Activated CD4-positive, alpha-beta T cell treated with anti-CD3 and anti-CD28 coated beads, Interleukin-2, amount 10 ng/mL, durations not matched to agents 7 days and 5 days (primary cell): ENCODE measurements at regions not wholly inside any gene's neighbourhood (a gene's known extent, or its start where the extent isn't known, plus 50 kb on each side); places are given as distances from the start of the nearest gene placed in this dataset.

Experiments
- CTCF ChIA-PET: fragments of 350-600 bp; sonication (Branson Sonifier 250); formaldehyde crosslinking; loops from one replicate; lab custom pipeline; 2021; ENCODE audit warnings: antibody characterized with exemption; lab: Charles Lee
- POLR2A ChIA-PET: fragments of 350-600 bp; sonication (Branson Sonifier 250); formaldehyde crosslinking; loops from one replicate; lab custom pipeline; 2021; ENCODE audit warnings: antibody characterized with exemption; lab: Charles Lee
- DNase-seq: peaks from one replicate; pipeline ENCODE4 v3.0.0-alpha.2; 2020
- H3K27ac Mint-ChIP-seq: one replicate; pipeline ENCODE4 v1.8.0; 2021; ENCODE audit warnings: mild to moderate bottlenecking, moderate library complexity, mixed read lengths
- H3K27me3 Mint-ChIP-seq: one replicate; pipeline ENCODE4 v1.8.0; 2021; ENCODE audit warnings: mixed read lengths
- H3K36me3 Mint-ChIP-seq: one replicate; pipeline ENCODE4 v1.8.0; 2021; ENCODE audit warnings: low read depth, mixed read lengths
- H3K4me1 Mint-ChIP-seq: one replicate; pipeline ENCODE4 v1.8.0; 2021; ENCODE audit warnings: mixed read lengths
- H3K4me3 Mint-ChIP-seq: one replicate; pipeline ENCODE4 v1.8.0; 2021; ENCODE audit warnings: mild to moderate bottlenecking, moderate library complexity, mixed read lengths
- H3K9me3 Mint-ChIP-seq: one replicate; pipeline ENCODE4 v1.8.0; 2021; ENCODE audit warnings: mixed read lengths

DNA sequence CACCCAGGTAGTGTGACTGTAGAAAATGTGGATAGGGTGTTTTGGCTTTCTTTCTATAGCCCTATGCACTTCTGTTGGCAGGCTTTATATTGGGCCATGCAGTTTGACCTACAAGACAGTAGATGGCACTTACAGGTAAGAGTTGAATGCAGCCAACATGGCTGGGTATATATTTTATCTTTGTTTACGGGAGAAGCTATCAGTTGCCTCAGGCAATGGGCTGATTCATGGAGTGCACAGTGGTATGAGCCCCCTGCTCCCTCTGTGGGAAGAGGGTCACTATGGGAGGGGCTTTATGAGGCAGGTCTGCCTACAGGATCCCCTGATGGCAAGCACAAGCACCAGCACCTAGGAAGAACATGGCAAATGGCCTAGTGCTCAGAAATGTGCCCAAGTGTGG is 301.2 kb upstream of the CDIN1 start:
- Mint-ChIP-seq H3K27ac (no peak overlapping the region), H3K9me3 (peaks cover 5% of the 10 kb centered on the region), H3K27me3 (no peaks in the 10 kb centered on the region), H3K4me3 (no peak overlapping the region), H3K36me3 (no peaks in the 10 kb centered on the region), H3K4me1 (no peaks in the 10 kb centered on the region)
- CTCF ChIA-PET, result no interaction called here
- DNase-seq, result no peak
- POLR2A ChIA-PET, result no interaction called here

DNA sequence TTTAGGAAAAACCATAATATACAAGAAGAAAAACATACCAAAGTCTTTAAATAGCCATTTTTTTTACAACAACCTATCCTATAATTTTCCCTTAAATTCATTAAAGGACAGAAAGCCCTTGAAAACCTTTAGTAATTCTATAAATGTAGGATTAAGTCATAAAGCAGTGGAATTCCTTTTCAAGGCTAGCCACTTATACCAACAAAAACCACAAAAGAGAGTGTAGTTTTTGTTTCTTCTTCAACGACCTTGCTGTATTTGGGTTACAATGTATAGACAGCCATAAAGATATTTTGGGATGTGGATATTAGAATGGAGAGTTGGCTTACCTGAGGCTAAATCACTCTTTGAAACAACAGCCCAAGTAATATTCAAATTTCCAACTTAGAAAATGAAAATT is 296.6 kb upstream of the CDIN1 start:
- ChIA-PET POLR2A (no interaction called here), CTCF (no interaction called here)
- H3K4me1 Mint-ChIP-seq, result no peaks in the 10 kb centered on the region
- no peak overlapping the region for H3K27ac Mint-ChIP-seq
- no peak for DNase-seq
- no peaks in the 10 kb centered on the region for H3K27me3 Mint-ChIP-seq
- no peaks in the 10 kb centered on the region for H3K36me3 Mint-ChIP-seq
- peaks cover 5% of the 10 kb centered on the region for H3K9me3 Mint-ChIP-seq
- H3K4me3 Mint-ChIP-seq, result no peak overlapping the region

DNA sequence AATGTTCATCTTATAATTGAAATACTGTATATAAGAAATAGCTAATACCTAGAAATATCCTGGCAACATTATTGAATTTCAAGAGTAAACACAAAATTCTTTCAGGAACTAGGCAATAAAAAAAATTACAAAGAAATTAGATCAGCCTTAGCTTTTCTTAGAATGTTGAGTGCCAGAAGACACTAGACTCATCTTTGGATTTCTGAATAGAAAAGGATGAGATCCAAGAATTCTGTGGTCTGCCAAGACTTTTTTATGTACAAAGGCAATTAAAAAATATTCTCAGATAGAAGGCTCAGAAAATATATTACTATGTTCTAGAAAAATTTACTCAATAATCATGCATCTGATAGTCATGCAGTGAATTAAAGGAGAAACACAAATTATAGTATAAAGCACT is 294.5 kb upstream of the CDIN1 start:
- Mint-ChIP-seq H3K27ac (no peak overlapping the region), H3K36me3 (no peaks in the 10 kb centered on the region), H3K4me1 (no peaks in the 10 kb centered on the region), H3K4me3 (no peak overlapping the region), H3K27me3 (no peaks in the 10 kb centered on the region), H3K9me3 (no peaks in the 10 kb centered on the region)
- no peak for DNase-seq
- CTCF ChIA-PET, result no interaction called here
- POLR2A ChIA-PET, result no interaction called here

DNA sequence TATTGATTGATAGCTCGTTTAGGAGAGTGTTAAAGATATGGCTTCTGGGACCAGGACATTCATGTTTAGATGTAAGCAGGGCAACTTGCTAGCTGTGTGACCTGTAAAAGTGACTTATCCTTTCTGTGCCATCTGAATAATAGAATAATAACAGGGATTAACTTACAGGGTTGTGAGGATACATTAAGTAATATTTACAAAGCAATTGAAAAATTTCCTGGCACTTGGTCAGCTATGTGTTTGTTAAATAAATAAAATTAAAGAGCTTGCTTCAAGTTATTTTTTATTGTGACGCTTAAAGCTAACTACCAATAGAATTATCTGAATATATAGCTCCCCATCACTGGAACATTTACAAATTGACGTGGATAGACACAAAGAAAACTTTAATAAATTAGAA is 287.9 kb upstream of the CDIN1 start:
- ChIA-PET POLR2A (no interaction called here), CTCF (no interaction called here)
- no peaks in the 10 kb centered on the region for H3K9me3 Mint-ChIP-seq
- no peak overlapping the region for H3K4me3 Mint-ChIP-seq
- no peak overlapping the region for H3K27ac Mint-ChIP-seq
- DNase-seq, result no peak
- H3K36me3 Mint-ChIP-seq, result no peaks in the 10 kb centered on the region
- no peaks in the 10 kb centered on the region for H3K27me3 Mint-ChIP-seq
- H3K4me1 Mint-ChIP-seq, result no peaks in the 10 kb centered on the region

DNA sequence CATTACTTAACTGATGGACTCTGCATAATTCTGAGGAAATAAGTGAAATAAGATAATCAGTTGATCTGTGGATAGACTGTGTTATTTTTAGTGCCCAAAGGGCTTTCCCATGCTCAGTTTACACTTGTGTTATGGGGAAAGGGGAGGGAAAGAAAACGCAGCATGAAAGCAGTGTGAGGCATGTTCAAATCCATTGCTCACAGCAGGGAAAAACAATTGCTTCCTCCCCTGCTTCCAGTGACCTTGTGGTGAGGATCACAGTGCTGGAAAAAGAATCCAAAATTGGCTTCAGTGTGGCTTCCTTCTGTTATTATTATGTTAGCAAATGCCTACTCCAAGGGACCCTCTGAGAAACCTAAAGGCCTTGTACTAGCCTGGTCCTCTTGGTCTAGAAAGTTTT is 285.1 kb upstream of the CDIN1 start:
- H3K36me3 Mint-ChIP-seq, result no peaks in the 10 kb centered on the region
- ChIA-PET POLR2A (no interaction called here), CTCF (no interaction called here)
- H3K9me3 Mint-ChIP-seq, result no peaks in the 10 kb centered on the region
- no peak overlapping the region for H3K27ac Mint-ChIP-seq
- no peak overlapping the region for H3K4me3 Mint-ChIP-seq
- no peaks in the 10 kb centered on the region for H3K27me3 Mint-ChIP-seq
- no peaks in the 10 kb centered on the region for H3K4me1 Mint-ChIP-seq
- DNase-seq, result no peak

DNA sequence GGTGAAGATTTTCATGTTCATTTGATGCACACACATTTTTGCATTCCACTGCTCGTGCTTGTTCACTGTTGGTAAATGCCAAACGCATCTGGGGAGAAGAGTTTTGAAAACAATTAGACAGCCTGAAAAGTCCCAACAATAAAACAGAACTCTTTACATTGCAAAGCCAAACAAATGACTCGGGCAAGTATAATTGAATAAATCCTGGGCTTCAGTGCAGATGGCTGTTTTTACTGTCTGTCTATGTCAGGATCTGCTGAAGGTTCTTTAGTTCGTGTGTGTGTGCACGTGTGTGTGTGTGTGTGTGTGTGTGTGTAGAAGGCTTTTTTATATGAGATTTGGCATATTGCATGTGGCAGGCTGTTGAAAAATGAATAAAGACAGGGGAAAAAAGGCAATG is 277.5 kb upstream of the CDIN1 start:
- CTCF ChIA-PET, result no interaction called here
- Mint-ChIP-seq H3K27me3 (no peaks in the 10 kb centered on the region), H3K9me3 (no peaks in the 10 kb centered on the region), H3K4me1 (no peaks in the 10 kb centered on the region), H3K4me3 (no peak overlapping the region), H3K27ac (no peak overlapping the region), H3K36me3 (no peaks in the 10 kb centered on the region)
- POLR2A ChIA-PET, result no interaction called here
- no peak for DNase-seq

DNA sequence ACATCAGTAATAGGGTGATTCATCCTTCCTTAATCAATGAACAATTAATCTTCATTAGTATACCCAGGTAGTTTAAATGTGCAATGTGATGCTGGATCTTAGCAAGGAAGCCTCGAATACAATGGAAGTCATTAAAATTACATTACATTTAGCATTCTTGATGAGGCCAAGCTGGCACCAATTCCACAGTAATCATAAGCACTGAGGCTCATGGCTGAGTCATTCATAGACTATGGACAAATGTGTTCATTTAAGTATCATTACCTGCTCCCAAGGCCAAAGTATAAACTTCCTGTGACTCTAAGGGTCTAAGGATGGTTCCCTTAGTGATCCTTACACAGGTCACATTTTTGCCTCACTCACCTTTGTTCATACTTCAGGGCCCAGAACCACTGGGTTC is 266.4 kb upstream of the CDIN1 start:
- CTCF ChIA-PET, result interaction anchor here (0.6 kb wide), 1 partner anchor 1119 kb away, joined by 4 read pairs; no protein-coding TSS in a partner anchor
- Mint-ChIP-seq H3K4me1 (no peaks in the 10 kb centered on the region), H3K9me3 (no peaks in the 10 kb centered on the region), H3K27me3 (no peaks in the 10 kb centered on the region), H3K4me3 (no peak overlapping the region), H3K36me3 (no peaks in the 10 kb centered on the region), H3K27ac (no peak overlapping the region)
- no peak for DNase-seq
- POLR2A ChIA-PET, result no interaction called here

DNA sequence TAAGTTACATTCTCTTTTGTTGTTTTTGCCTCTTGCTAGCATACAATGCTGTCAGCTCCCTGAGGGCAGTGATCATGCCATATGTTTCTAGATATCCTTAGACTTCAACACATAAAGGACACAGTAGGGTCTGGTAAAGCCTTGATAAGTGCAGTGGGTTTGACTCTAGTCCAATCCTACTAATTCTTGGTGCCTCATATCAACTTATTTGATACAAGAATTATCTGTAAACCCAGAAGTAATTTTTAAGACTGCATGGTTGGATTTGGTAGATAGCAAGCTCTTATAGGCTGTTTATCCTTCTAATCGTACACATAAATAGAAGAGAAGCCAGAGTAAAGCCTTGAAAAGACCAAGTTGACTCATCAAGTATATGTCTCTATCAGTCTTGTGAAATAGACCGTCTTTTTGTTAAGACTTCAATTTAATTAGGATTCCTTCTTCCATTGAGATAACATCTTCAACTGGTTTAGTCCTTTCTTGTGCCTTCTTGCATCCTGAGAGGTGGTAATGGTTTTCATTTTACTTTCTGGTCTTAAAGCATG is 265.6 kb upstream of the CDIN1 start:
- Mint-ChIP-seq H3K27me3 (no peaks in the 10 kb centered on the region), H3K27ac (no peak overlapping the region), H3K4me1 (no peaks in the 10 kb centered on the region), H3K4me3 (no peak overlapping the region), H3K9me3 (no peaks in the 10 kb centered on the region), H3K36me3 (no peaks in the 10 kb centered on the region)
- no peak for DNase-seq
- ChIA-PET POLR2A (no interaction called here), CTCF (no interaction called here)

DNA sequence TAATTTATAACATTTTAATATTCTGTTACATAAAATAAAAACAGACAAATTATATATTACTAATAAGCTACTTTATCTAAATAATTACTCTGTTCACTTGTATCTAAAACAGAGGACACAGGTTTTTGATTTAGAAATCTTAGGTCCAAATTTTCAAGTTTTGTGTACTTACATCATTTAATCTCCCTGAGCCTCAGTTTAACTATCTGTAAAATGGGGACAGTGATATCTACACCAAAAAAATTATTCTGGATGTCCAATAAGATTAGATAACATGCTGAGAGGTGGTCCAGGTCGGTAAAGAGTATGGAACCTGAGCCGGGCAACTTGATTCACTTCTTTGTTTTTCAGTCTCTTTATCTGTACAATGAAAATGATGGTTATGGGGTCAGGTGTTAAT is 263.8 kb upstream of the CDIN1 start:
- Mint-ChIP-seq H3K27me3 (no peaks in the 10 kb centered on the region), H3K36me3 (no peaks in the 10 kb centered on the region), H3K9me3 (no peaks in the 10 kb centered on the region), H3K27ac (no peak overlapping the region), H3K4me1 (no peaks in the 10 kb centered on the region), H3K4me3 (no peak overlapping the region)
- no peak for DNase-seq
- ChIA-PET CTCF (no interaction called here), POLR2A (no interaction called here)

DNA sequence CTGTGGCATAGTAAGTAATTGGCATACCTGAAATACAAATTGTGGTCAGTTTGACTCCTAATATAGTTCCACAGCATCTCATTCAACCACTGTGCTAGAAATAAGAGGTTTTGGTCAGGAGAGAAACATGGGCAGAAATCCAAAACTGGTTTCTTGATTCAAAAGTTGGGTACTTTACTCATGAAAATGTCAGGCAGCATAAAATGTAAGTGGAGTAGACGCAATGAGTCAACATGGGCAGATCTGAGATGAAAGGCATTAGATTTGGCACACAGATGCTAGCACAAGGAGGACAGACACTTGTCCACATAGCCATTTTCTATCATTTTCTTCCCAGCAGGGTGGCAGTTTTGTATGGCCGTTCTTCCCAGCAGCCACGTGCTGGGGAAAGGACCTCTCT is 255.8 kb upstream of the CDIN1 start:
- Mint-ChIP-seq H3K4me3 (no peak overlapping the region), H3K36me3 (no peaks in the 10 kb centered on the region), H3K4me1 (no peaks in the 10 kb centered on the region), H3K9me3 (no peaks in the 10 kb centered on the region), H3K27me3 (no peaks in the 10 kb centered on the region), H3K27ac (no peak overlapping the region)
- no peak for DNase-seq
- ChIA-PET POLR2A (no interaction called here), CTCF (no interaction called here)

DNA sequence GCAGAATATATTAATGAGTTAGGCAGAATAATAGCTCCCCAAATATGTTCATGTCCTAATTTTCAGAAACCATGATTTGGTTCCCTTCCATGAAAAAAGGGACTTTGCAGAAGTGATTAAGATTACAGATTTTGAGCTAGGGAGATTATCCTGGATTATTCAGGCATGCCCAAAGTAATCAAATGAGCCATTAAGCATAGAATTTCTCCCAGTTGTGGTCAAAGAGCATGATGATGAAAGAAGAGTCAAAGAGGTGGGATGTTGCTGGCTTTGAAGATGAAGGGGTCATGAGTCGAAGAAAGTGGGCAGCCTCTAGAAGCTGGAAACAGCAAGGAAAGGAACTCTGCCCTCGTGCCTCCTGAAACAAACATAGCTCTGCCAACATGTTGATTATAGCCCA is 254.2 kb upstream of the CDIN1 start:
- Mint-ChIP-seq H3K27me3 (no peaks in the 10 kb centered on the region), H3K4me3 (no peak overlapping the region), H3K27ac (no peak overlapping the region), H3K9me3 (no peaks in the 10 kb centered on the region), H3K4me1 (no peaks in the 10 kb centered on the region), H3K36me3 (no peaks in the 10 kb centered on the region)
- POLR2A ChIA-PET, result no interaction called here
- CTCF ChIA-PET, result no interaction called here
- DNase-seq, result no peak

DNA sequence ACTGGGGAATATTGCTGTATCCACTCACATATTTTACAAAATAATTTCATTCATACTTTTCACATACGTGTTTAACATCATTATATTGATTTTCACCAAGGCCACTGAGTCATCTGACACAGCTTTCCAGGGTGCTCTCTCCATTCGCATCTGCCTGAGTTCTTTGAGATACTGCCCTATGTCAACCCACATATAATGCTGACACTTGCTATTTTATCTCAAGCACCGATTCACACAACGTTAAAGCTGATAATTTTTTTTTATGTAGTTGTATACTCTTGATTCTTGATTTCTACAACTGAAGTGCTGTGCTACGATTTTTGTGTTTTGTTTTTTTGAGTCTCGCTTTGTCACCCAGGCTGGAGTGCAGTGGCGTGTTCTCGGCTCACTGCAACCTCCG is 249.8 kb upstream of the CDIN1 start:
- H3K27me3 Mint-ChIP-seq, result no peaks in the 10 kb centered on the region
- H3K9me3 Mint-ChIP-seq, result no peaks in the 10 kb centered on the region
- H3K27ac Mint-ChIP-seq, result no peak overlapping the region
- H3K4me3 Mint-ChIP-seq, result no peak overlapping the region
- POLR2A ChIA-PET, result no interaction called here
- H3K4me1 Mint-ChIP-seq, result no peaks in the 10 kb centered on the region
- CTCF ChIA-PET, result no interaction called here
- no peak for DNase-seq
- no peaks in the 10 kb centered on the region for H3K36me3 Mint-ChIP-seq

DNA sequence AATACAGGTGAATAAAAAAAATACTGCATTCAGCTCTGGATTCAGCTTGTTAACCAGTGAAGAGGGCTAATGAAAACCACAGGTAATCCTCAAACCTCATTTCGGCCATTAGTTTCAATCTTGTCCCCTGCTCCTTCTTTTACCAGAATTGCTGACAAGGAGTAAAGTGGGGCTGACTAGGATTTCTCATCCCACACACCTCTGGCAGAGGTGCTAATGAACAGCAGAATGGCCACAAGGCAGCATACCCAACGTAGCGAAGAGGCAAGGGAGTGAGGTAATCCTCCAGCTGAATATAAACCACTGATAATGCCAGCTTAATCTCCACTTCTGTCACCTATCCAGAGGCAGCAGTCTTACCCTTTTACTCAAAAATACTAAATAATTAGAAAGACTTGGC is 248.8 kb upstream of the CDIN1 start:
- H3K9me3 Mint-ChIP-seq, result no peaks in the 10 kb centered on the region
- DNase-seq, result no peak
- H3K4me1 Mint-ChIP-seq, result no peaks in the 10 kb centered on the region
- CTCF ChIA-PET, result no interaction called here
- H3K27me3 Mint-ChIP-seq, result no peaks in the 10 kb centered on the region
- no peak overlapping the region for H3K27ac Mint-ChIP-seq
- POLR2A ChIA-PET, result no interaction called here
- no peaks in the 10 kb centered on the region for H3K36me3 Mint-ChIP-seq
- H3K4me3 Mint-ChIP-seq, result no peak overlapping the region

DNA sequence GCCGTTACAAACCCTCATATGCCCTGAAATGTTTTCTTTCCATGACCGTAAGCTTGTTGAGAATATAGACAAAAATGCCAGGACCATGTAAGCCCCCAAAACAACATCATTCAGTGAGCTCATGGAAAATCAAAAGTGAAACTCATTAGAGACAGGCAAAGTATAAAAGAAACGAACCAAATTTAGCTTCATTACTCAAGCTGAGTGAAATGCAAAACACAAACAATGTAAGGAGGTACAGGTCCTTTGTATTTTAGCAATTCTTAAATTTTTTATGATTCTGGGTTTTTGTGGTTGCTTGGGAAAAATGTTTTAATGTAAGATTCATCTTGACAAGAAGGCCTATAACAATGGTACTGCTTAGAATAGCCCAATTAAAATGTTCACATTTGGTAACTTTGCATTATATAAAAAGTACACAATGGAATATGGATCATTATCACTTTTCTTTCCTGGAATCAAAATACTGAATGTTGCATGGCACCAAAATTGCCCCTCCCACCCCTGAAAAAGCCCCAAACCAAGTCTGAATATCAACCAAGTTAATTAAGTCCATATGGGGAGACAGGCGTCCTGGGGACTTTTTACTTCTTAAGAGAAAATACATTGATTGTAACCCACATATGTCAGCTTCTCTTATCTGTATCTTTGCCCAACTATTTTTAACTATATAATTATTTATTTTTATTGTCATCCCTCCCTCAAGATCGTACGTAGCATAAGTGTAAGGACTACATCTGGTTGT is 247.7 kb upstream of the CDIN1 start:
- no peaks in the 10 kb centered on the region for H3K27me3 Mint-ChIP-seq
- H3K9me3 Mint-ChIP-seq, result no peaks in the 10 kb centered on the region
- no peak overlapping the region for H3K27ac Mint-ChIP-seq
- DNase-seq, result no peak
- no peaks in the 10 kb centered on the region for H3K36me3 Mint-ChIP-seq
- H3K4me3 Mint-ChIP-seq, result no peak overlapping the region
- no peaks in the 10 kb centered on the region for H3K4me1 Mint-ChIP-seq
- POLR2A ChIA-PET, result no interaction called here
- CTCF ChIA-PET, result no interaction called here
